Sigmoid colon (tissue), 6 donors: ENCODE measurements at regions not wholly inside any gene's neighbourhood (a gene's known extent, or its start where the extent isn't known, plus 50 kb on each side); places are given as distances from the start of the nearest gene placed in this dataset.

Experiments used
- DNase-seq: peaks from one replicate; pipeline ENCODE4 v3.0.0-alpha.2; 2019
- H3K27ac ChIP-seq, 4 donors: fragments of 200-600 bp; sonication (generic); one replicate each; pipeline ENCODE4 v1.5.1; 2016 to 2019; ENCODE audit warnings: mild to moderate bottlenecking in 1 of 4
- H3K27me3 ChIP-seq, 3 donors: fragments of 200-600 bp; sonication (generic); one replicate each; pipeline ENCODE4 v1.5.1; 2019; ENCODE audit warnings: mild to moderate bottlenecking in 1 of 3
- H3K36me3 ChIP-seq, 4 donors: fragments of 200-600 bp; sonication (generic); one replicate each; pipeline ENCODE4 v1.5.1; 2016 to 2019
- H3K4me1 ChIP-seq, 4 donors: fragments of 200-600 bp; sonication (generic); one replicate each; pipeline ENCODE4 v1.5.1; 2017 to 2019
- H3K4me3 ChIP-seq, 4 donors: fragments of 200-600 bp; sonication (generic); one replicate each; pipeline ENCODE4 v1.5.1; 2017 to 2019; ENCODE audit warnings: mild to moderate bottlenecking in 2 of 4, moderate library complexity in 1 of 4
- H3K9me3 ChIP-seq, 4 donors: fragments of 200-600 bp in 3 of 4; sonication (generic) in 3 of 4; one replicate each; pipeline versions ENCODE4 v1.5.1 to v1.6.1; 2013 to 2019
- CTCF ChIP-seq, 4 experiments: fragments of 450-650 bp in 3 of 4; fragments of 200-600 bp in 1 of 4; IDR thresholded peaks; one replicate each; pipeline ENCODE4 v1.5.1; 2016 to 2019; ENCODE audit warnings: antibody characterized with exemption in 4 of 4, mild to moderate bottlenecking in 3 of 4, moderate library complexity in 2 of 4
- EP300 ChIP-seq, 4 donors: sonication (generic); formaldehyde crosslinking; IDR thresholded peaks; one replicate each; pipeline ENCODE4 v1.6.1; 2017; ENCODE audit warnings: antibody characterized with exemption in 4 of 4
- POLR2A ChIP-seq, 2 donors: fragments of 450-650 bp; IDR thresholded peaks; one replicate each; pipeline ENCODE4 v1.6.1; 2016; ENCODE audit warnings: antibody characterized with exemption in 2 of 2, mild to moderate bottlenecking in 2 of 2, moderate library complexity in 2 of 2
- POLR2AphosphoS5 ChIP-seq, 4 donors: sonication (generic); formaldehyde crosslinking; IDR thresholded peaks; one replicate each; pipeline ENCODE4 v1.6.1; 2017; ENCODE audit warnings: antibody characterized with exemption in 4 of 4
- WGBS, 2 donors: extraction: QIAGEN DNeasy Blood & Tissue Kit; methylation state at CpG; one replicate each; pipeline ENCODE4 v1.1.7; 2013; 5-methylcytosine and 5-hydroxymethylcytosine counted together
- intact Hi-C: fragments of 100-400 bp; cut with DNase I; formaldehyde crosslinking; loops from one replicate; pipeline ENCODE4 v1.15.1; 2023
- donor health status: healthy with polysubstance abuse.
- donor health status: healthy.

DNA sequence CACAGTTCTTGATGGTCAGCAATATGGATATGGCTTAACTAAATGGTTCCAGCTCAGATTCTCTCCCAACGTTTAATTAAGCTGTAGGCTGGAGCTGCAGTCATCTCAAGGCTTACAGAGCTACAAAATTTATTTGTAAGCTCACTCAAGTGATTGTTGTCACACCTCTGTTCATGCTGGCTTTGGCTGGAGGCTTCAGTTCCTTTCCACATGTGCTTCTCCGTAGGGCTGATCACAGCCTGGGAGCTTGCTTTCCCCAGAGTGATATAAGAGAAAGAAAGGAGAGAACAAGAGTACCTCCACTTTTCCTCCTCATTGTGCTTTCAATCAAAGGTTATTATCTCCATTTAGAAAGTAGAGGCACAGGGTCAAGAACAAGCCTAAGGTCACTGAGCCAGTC lies 182.7 kb upstream of the KCNN2 start:
- no peaks in the 10 kb centered on the region for H3K36me3 ChIP-seq
- 51 to 68% methylated on average over 2 of the region's 2 CpGs for WGBS, 2 donors
- H3K27me3 ChIP-seq, result no peaks in the 10 kb centered on the region
- H3K4me3 ChIP-seq, result no peak overlapping the region
- intact Hi-C loops, result no loop called here
- H3K4me1 ChIP-seq, result peaks cover 0 to 10% (median 7%) of the 10 kb centered on the region in 4 donors
- no peak overlapping the region for H3K27ac ChIP-seq
- no peaks in the 10 kb centered on the region for H3K9me3 ChIP-seq
- DNase-seq, result no peak
- TF ChIP-seq POLR2AphosphoS5 (IDR thresholded peaks at IDR 0.05), result no peak
- TF ChIP-seq CTCF (IDR thresholded peaks at IDR 0.05), result no peak
- TF ChIP-seq EP300 (IDR thresholded peaks at IDR 0.05), result no peak
- no peak for TF ChIP-seq POLR2A (IDR thresholded peaks at IDR 0.05)

DNA sequence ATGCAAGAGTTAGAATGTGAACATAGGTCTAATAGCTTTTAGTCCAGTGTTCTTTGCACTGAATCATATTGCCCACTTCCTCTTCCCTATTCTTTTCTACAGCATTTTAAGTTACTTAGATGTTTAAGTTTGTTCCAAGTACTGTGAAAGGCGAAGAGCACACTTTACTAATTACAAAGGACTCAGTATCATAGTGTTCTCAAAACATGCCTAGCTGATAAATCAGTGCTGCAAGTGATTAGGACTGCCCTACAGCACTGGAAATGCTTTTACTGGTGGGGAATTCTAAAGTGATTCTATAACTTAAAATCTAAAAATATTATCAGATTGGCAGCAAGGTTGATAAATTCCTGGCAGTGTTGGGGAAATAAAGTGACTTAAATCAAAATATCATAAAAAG lies 177.9 kb upstream of the KCNN2 start:
- DNase-seq, result no peak
- H3K9me3 ChIP-seq, result peaks cover 0 to 3% (median 0%) of the 10 kb centered on the region in 4 donors
- no peaks in the 10 kb centered on the region for H3K36me3 ChIP-seq
- no peaks in the 10 kb centered on the region for H3K4me1 ChIP-seq
- no peak overlapping the region for H3K27ac ChIP-seq
- intact Hi-C loops, result no loop called here
- TF ChIP-seq POLR2AphosphoS5 (IDR thresholded peaks at IDR 0.05) (no peak), POLR2A (IDR thresholded peaks at IDR 0.05) (no peak), CTCF (IDR thresholded peaks at IDR 0.05) (no peak), EP300 (IDR thresholded peaks at IDR 0.05) (no peak)
- no peaks in the 10 kb centered on the region for H3K27me3 ChIP-seq
- WGBS, 2 donors, result 35 to 59% methylated on average over 1 of the region's 1 CpG
- no peak overlapping the region for H3K4me3 ChIP-seq

GRCh38 chr5:114185274-114185673 lies 176.6 kb upstream of the KCNN2 start:
- no peaks in the 10 kb centered on the region for H3K36me3 ChIP-seq
- no peak overlapping the region for H3K4me3 ChIP-seq
- 76 to 78% methylated on average over 8 of the region's 8 CpGs for WGBS, 2 donors
- H3K4me1 ChIP-seq, result no peaks in the 10 kb centered on the region
- TF ChIP-seq CTCF (IDR thresholded peaks at IDR 0.05) (no peak), POLR2AphosphoS5 (IDR thresholded peaks at IDR 0.05) (no peak), EP300 (IDR thresholded peaks at IDR 0.05) (no peak), POLR2A (IDR thresholded peaks at IDR 0.05) (no peak)
- intact Hi-C loops, result no loop called here
- H3K9me3 ChIP-seq, result peaks cover 0 to 3% (median 0%) of the 10 kb centered on the region in 4 donors
- DNase-seq, result no peak
- no peaks in the 10 kb centered on the region for H3K27me3 ChIP-seq
- no peak overlapping the region for H3K27ac ChIP-seq

DNA sequence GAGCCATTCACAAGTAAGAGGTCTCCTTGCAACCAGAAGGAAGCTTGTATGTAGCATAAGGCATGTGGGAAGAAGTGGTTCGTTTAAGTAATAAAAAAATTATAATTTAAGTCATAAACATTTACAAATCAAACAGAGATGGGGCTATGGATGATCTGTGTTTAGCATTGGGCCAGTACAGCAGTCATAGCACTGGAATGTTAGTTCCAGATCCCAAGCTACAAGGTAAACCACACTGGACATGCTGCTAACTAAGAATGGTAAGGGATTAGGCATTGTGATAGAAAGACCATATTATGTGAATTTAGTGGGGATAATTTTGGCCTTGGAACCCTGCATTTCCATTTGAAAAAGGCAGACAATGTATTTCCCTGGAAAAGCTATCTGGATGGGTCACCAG lies 170.4 kb upstream of the KCNN2 start:
- Histone ChIP-seq H3K9me3 (peaks cover 0 to 3% (median 0%) of the 10 kb centered on the region in 4 donors), H3K4me3 (no peak overlapping the region), H3K27ac (no peak overlapping the region), H3K36me3 (no peaks in the 10 kb centered on the region), H3K4me1 (peaks cover 0 to 8% (median 0%) of the 10 kb centered on the region in 4 donors), H3K27me3 (no peaks in the 10 kb centered on the region)
- DNase-seq, result no peak
- TF ChIP-seq CTCF (IDR thresholded peaks at IDR 0.05) (no peak), EP300 (IDR thresholded peaks at IDR 0.05) (no peak), POLR2A (IDR thresholded peaks at IDR 0.05) (no peak), POLR2AphosphoS5 (IDR thresholded peaks at IDR 0.05) (no peak)
- intact Hi-C loops, result no loop called here
- 10 to 36% methylated on average over 1 of the region's 1 CpG for WGBS, 2 donors

DNA sequence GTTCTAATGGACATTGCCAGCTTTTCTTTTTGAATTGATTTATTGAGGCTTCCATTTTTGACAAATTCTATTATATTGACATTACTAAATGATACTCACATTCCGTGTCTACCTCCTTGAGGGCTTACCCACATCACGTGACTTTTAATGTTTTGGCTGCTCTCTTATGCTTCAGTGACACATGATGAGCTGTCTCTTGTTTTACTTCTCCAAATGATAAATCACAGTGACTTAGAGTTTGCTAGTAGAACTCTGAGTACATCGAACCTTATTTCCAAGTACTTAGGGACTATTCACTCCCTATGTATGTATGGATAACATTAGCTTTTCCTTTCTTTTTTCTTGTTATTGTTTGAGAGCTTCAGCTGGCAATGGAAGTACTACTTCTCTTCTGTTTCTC lies 169.8 kb upstream of the KCNN2 start:
- Histone ChIP-seq H3K27me3 (no peaks in the 10 kb centered on the region), H3K9me3 (peaks cover 0 to 3% (median 0%) of the 10 kb centered on the region in 4 donors), H3K27ac (no peak overlapping the region), H3K36me3 (no peaks in the 10 kb centered on the region), H3K4me3 (no peak overlapping the region), H3K4me1 (peaks cover 0 to 8% (median 0%) of the 10 kb centered on the region in 4 donors)
- intact Hi-C loops, result no loop called here
- DNase-seq, result no peak
- TF ChIP-seq POLR2A (IDR thresholded peaks at IDR 0.05), result no peak
- no peak for TF ChIP-seq EP300 (IDR thresholded peaks at IDR 0.05)
- TF ChIP-seq CTCF (IDR thresholded peaks at IDR 0.05), result no peak
- TF ChIP-seq POLR2AphosphoS5 (IDR thresholded peaks at IDR 0.05), result no peak
- 68 to 89% methylated on average over 3 of the region's 3 CpGs for WGBS, 2 donors
